GM12892 (cell line): ENCODE measurements at regions not wholly inside any gene's neighbourhood (a gene's known extent, or its start where the extent isn't known, plus 50 kb on each side); places are given as distances from the start of the nearest gene placed in this dataset.

ENCODE experiments used
- POLR2A ChIP-seq: IDR thresholded peaks from 2 replicates; pipeline ENCODE4 v1.6.1; 2011; ENCODE audit warnings: low read depth, low read length, control low read depth
- POLR2AphosphoS5 ChIP-seq: IDR thresholded peaks from 2 replicates; pipeline ENCODE4 v1.6.1; 2011; ENCODE audit warnings: low read depth, low read length, control low read depth
- TAF1 ChIP-seq: IDR thresholded peaks from 2 replicates; pipeline ENCODE4 v1.6.1; 2011; ENCODE audit warnings: low read depth, mild to moderate bottlenecking, control low read depth, low read length, borderline replicate concordance

GRCh38 chr5:159735749-159736660 lies 180.3 kb upstream of the ADRA1B start:
- TF ChIP-seq POLR2AphosphoS5 (no peak), POLR2A (no peak), TAF1 (no peak)
